SK-N-SH (cell line): ENCODE measurements at regions not wholly inside any gene's neighbourhood (a gene's known extent, or its start where the extent isn't known, plus 50 kb on each side); places are given as distances from the start of the nearest gene placed in this dataset.

Experiments used
- CTCF ChIA-PET: fragments of 300-600, 350-600 bp; formaldehyde crosslinking; extraction: SDS; loops from one replicate; lab custom pipeline; 2021; lab: Yijun Ruan, JAX
- POLR2A ChIA-PET: fragments of 350-600 bp; sonication (Branson Sonifier 250); formaldehyde crosslinking; extraction: SDS; loops from one replicate; lab custom pipeline; 2020; ENCODE audit warnings: antibody characterized with exemption, inconsistent platforms; lab: Yijun Ruan, JAX
- DNase-seq: peaks from one replicate; pipeline ENCODE4 v3.0.0; 2012
- H2AFZ ChIP-seq: fragments of 200-600 bp; sonication (generic); 2 replicates; pipeline ENCODE4 v1.8.1; 2016; ENCODE audit warnings: antibody characterized with exemption, mild to moderate bottlenecking, low read depth
- H3F3A ChIP-seq: fragments of 200-600 bp; sonication (generic); replicated peaks from 2 replicates; pipeline ENCODE3; 2016; ENCODE audit warnings: antibody characterized with exemption, mild to moderate bottlenecking; ENCODE audit not compliant: insufficient read depth
- H3K27ac ChIP-seq, 2 experiments: fragments of 200-500 bp in 1 of 2; fragments of 200-600 bp in 1 of 2; sonication (Bioruptor generic) in 1 of 2; sonication (generic), shearing (Covaris generic) in 1 of 2; 2 replicates each; pipeline versions ENCODE4 v1.5.1 to v1.6.1; 2014 to 2016; ENCODE audit warnings: low read depth in 2 of 2, inconsistent platforms in 1 of 2, low read length in 1 of 2, mild to moderate bottlenecking in 1 of 2, mixed read lengths in 1 of 2
- H3K27me3 ChIP-seq: fragments of 200-600 bp; sonication (generic), shearing (Covaris generic); 2 replicates; pipeline ENCODE4 v1.6.1; 2016; ENCODE audit warnings: mixed run types; ENCODE audit not compliant: insufficient read depth
- H3K36me3 ChIP-seq, 2 experiments: fragments of 200-500 bp in 1 of 2; fragments of 200-600 bp in 1 of 2; sonication (Bioruptor generic) in 1 of 2; sonication (generic) in 1 of 2; replicated peaks in 1 of 2; 2 replicates each; pipeline versions ENCODE3 to v1.5.1; 2014 to 2016; ENCODE audit warnings: low read length in 1 of 2, mild to moderate bottlenecking in 1 of 2; ENCODE audit not compliant: insufficient read depth in 2 of 2, control insufficient read depth in 1 of 2
- H3K4me1 ChIP-seq, 2 experiments: fragments of 200-500 bp in 1 of 2; fragments of 200-600 bp in 1 of 2; sonication (Bioruptor generic) in 1 of 2; sonication (generic), shearing (Covaris generic) in 1 of 2; 2 replicates each; pipeline versions ENCODE4 v1.5.1 to v1.6.1; 2014 to 2016; ENCODE audit warnings: low read depth in 1 of 2, low read length in 1 of 2, mixed run types in 1 of 2; ENCODE audit not compliant: insufficient read depth in 2 of 2, control insufficient read depth in 1 of 2
- H3K4me2 ChIP-seq: fragments of 200-600 bp; sonication (generic), shearing (Covaris generic); 2 replicates; pipeline ENCODE4 v1.6.1; 2017; ENCODE audit warnings: mixed run types
- H3K4me3 ChIP-seq, 2 experiments: fragments of 200-500 bp in 1 of 2; fragments of 200-600 bp in 1 of 2; sonication (Bioruptor generic) in 1 of 2; sonication (generic), shearing (Covaris generic) in 1 of 2; 2 replicates each; pipeline versions ENCODE4 v1.5.1 to v1.8.1; 2014 to 2016; ENCODE audit warnings: low read depth in 2 of 2, inconsistent platforms in 1 of 2, low read length in 1 of 2, mild to moderate bottlenecking in 1 of 2, mixed read lengths in 1 of 2, moderate library complexity in 1 of 2
- H3K79me2 ChIP-seq: fragments of 200-600 bp; sonication (generic); 2 replicates; pipeline ENCODE4 v1.8.1; 2017; ENCODE audit warnings: mild to moderate bottlenecking; ENCODE audit not compliant: insufficient read depth
- H3K9ac ChIP-seq: fragments of 200-600 bp; sonication (generic); 2 replicates; pipeline ENCODE4 v1.6.1; 2017; ENCODE audit warnings: mixed run types
- H3K9me2 ChIP-seq: fragments of 200-600 bp; sonication (generic); 2 replicates; pipeline ENCODE4 v1.6.1; 2017; ENCODE audit warnings: mixed run types
- H3K9me3 ChIP-seq: fragments of 200-600 bp; sonication (generic); 2 replicates; pipeline ENCODE4 v1.6.1; 2017; ENCODE audit warnings: mixed run types, mild to moderate bottlenecking, moderate library complexity
- H4K20me1 ChIP-seq: fragments of 200-600 bp; sonication (generic); 2 replicates; pipeline ENCODE4 v1.6.1; 2017; ENCODE audit warnings: mild to moderate bottlenecking, mixed run types; ENCODE audit not compliant: insufficient read depth
- CHD2 ChIP-seq: fragments of 150-350 bp; IDR thresholded peaks from 2 replicates; pipeline ENCODE4 v1.6.1; 2018; ENCODE audit warnings: low read length; ENCODE audit not compliant: partially characterized antibody
- EZH2phosphoT487 ChIP-seq: fragments of 200-600 bp; sonication (generic); IDR thresholded peaks from 2 replicates; pipeline ENCODE4 v1.6.1; 2017; ENCODE audit warnings: low read depth, mixed run types, mild to moderate bottlenecking, antibody characterized with exemption, moderate library complexity, borderline replicate concordance
- GABPA ChIP-seq: IDR thresholded peaks from 2 replicates; pipeline ENCODE4 v1.4.0; 2012; ENCODE audit warnings: low read depth, mild to moderate bottlenecking
- NFIC ChIP-seq: IDR thresholded peaks from 2 replicates; pipeline ENCODE4 v1.4.0; 2012; ENCODE audit warnings: borderline replicate concordance
- NRF1 ChIP-seq: IDR thresholded peaks from 2 replicates; pipeline ENCODE4 v1.6.1; 2012; ENCODE audit warnings: low read depth, mild to moderate bottlenecking, low read length
- RAD21 ChIP-seq: IDR thresholded peaks from 2 replicates; pipeline ENCODE4 v1.6.1; 2012; ENCODE audit warnings: mild to moderate bottlenecking, low read length
- RCOR1 ChIP-seq: fragments of 150-350 bp; IDR thresholded peaks from 2 replicates; pipeline ENCODE4 v1.6.1; 2017; ENCODE audit warnings: antibody characterized with exemption, low read length
- RXRA ChIP-seq: IDR thresholded peaks from 2 replicates; pipeline ENCODE4 v1.4.0; 2012; ENCODE audit warnings: low read depth, mild to moderate bottlenecking, borderline replicate concordance
- SIN3A ChIP-seq: IDR thresholded peaks from 2 replicates; pipeline ENCODE4 v1.6.1; 2012; ENCODE audit warnings: low read depth, mild to moderate bottlenecking, low read length, moderate library complexity, borderline replicate concordance
- TAF1 ChIP-seq: IDR thresholded peaks from 2 replicates; pipeline ENCODE4 v1.6.1; 2012; ENCODE audit warnings: low read depth, mild to moderate bottlenecking, low read length, moderate library complexity, borderline replicate concordance
- YY1 ChIP-seq: IDR thresholded peaks from 2 replicates; pipeline ENCODE4 v1.4.0; 2012; ENCODE audit warnings: low read depth, mild to moderate bottlenecking
- WGBS: methylation state at CpG from one replicate; pipeline ENCODE4 v1.1.6; 2017; ENCODE audit warnings: low lambda C conversion rate; 5-methylcytosine and 5-hydroxymethylcytosine counted together
- TF ChIP-seq, protein P1 (sequence below): IDR thresholded peaks from 2 replicates; pipeline ENCODE4 v1.4.0; 2012; ENCODE audit warnings: low read depth
- TF ChIP-seq, protein P2 (sequence below): fragments of 150-350 bp; IDR thresholded peaks from 2 replicates; pipeline ENCODE4 v1.6.1; 2017; ENCODE audit warnings: antibody characterized with exemption, low read length, low read depth, borderline replicate concordance

DNA sequence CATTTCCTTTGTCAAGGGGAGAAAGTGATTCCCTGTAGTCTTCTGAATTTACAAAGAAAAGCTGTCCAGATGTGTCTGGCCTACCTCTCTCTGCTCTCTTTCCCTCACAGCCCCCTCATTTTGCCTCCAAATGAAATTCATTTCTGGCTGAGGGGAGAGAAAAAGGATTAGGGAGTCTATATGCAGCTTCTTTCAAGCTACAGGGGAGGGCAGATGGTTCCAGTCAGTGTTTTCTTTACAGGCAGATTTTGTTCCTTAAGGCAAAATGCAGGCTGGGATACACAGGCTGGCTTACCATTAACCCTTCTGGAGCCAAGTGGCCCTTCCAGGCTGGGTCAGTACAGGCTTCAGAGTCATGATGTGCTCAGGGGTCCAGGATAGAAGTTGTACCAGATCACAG lies 198.1 kb upstream of the USP24 start:
- Histone ChIP-seq H3F3A (no peaks in the 10 kb centered on the region), H3K9me2 (no peaks in the 10 kb centered on the region), H3K9me3 (no peaks in the 10 kb centered on the region), H3K4me1 (no peaks in the 10 kb centered on the region), H3K9ac (no peak overlapping the region), H2AFZ (no peak overlapping the region), H3K36me3 (no peaks in the 10 kb centered on the region), H3K27me3 (no peaks in the 10 kb centered on the region), H3K27ac (peak overlapping the region in 1 of 2 experiments; percentile 53; a peak in 2 of 4 replicates), H4K20me1 (no peaks in the 10 kb centered on the region), H3K4me2 (no peak overlapping the region), H3K79me2 (no peaks in the 10 kb centered on the region), H3K4me3 (no peak overlapping the region)
- peak; percentile 5 for DNase-seq
- TF ChIP-seq RAD21 (no peak), GABPA (no peak), NFIC (no peak), RCOR1 (no peak), YY1 (no peak), RXRA (no peak), CHD2 (no peak), TAF1 (no peak), EZH2phosphoT487 (no peak), SIN3A (no peak)
- TF ChIP-seq, protein P1, sequence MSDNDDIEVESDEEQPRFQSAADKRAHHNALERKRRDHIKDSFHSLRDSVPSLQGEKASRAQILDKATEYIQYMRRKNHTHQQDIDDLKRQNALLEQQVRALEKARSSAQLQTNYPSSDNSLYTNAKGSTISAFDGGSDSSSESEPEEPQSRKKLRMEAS = no peak
- TF ChIP-seq, protein P2, sequence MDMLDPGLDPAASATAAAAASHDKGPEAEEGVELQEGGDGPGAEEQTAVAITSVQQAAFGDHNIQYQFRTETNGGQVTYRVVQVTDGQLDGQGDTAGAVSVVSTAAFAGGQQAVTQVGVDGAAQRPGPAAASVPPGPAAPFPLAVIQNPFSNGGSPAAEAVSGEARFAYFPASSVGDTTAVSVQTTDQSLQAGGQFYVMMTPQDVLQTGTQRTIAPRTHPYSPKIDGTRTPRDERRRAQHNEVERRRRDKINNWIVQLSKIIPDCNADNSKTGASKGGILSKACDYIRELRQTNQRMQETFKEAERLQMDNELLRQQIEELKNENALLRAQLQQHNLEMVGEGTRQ = no peak
- POLR2A ChIA-PET = no interaction called here
- CTCF ChIA-PET = interaction anchor here (1.4 kb wide), 1 partner anchor 37 kb away, joined by 3 read pairs; no protein-coding TSS in a partner anchor

DNA sequence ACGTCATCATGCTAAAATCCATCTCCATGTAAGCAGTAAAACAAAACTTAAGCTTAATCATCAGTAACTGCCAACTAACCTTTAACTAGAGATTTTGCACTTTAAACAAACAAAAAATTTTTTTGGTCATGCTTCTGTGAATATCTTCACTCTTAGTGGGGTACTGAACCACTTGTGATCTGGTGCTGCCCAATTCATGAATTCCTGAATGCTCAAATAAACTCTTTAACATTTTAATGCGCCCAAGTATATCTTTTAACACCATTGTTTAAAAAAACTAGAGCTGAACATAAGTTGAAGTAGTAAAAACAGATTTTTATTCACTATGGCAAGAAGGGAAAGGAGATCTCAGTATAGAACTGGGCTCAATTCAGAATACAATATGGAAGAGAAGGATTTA lies 196.9 kb upstream of the USP24 start:
- TF ChIP-seq NRF1 = no peak
- TF ChIP-seq, all 33 proteins: peak for 0
- H3K9me2 ChIP-seq = no peaks in the 10 kb centered on the region
- 37% methylated on average over 2 of the region's 2 CpGs for WGBS
- no peak overlapping the region for H3K4me2 ChIP-seq
- H3K9me3 ChIP-seq = no peaks in the 10 kb centered on the region
- H4K20me1 ChIP-seq = no peaks in the 10 kb centered on the region
- H3K79me2 ChIP-seq = no peaks in the 10 kb centered on the region
- H3K4me1 ChIP-seq = no peaks in the 10 kb centered on the region
- no peak overlapping the region for H3K4me3 ChIP-seq
- DNase-seq = no peak
- no peaks in the 10 kb centered on the region for H3K36me3 ChIP-seq
- ChIA-PET CTCF (no interaction called here), POLR2A (no interaction called here)
- no peak overlapping the region for H3K9ac ChIP-seq
- H3K27me3 ChIP-seq = no peaks in the 10 kb centered on the region
- H3K27ac ChIP-seq = no peak overlapping the region
- H3F3A ChIP-seq = no peaks in the 10 kb centered on the region
- no peak overlapping the region for H2AFZ ChIP-seq
